Stimulated activated naive CD8-positive, alpha-beta T cell treated with anti-CD3 and anti-CD28 coated beads, Interleukin-15, amount 100 ng/mL, for 72 hours (primary cell): ENCODE measurements at regions not wholly inside any gene's neighbourhood (a gene's known extent, or its start where the extent isn't known, plus 50 kb on each side); places are given as distances from the start of the nearest gene placed in this dataset.

Experiments used
- ATAC-seq: fragments of 150-1000 bp; cut with Tn5 transposase; 2 replicates; pipeline ENCODE4 v1.10.0; 2021; ENCODE audit warnings: mild to moderate bottlenecking, moderate library complexity
- DNase-seq, 2 donors: peaks; one replicate each; pipeline ENCODE4 v3.0.0; 2021 to 2022
- H3K27ac Mint-ChIP-seq, 2 donors: one replicate each; pipeline ENCODE4 v1.8.0; 2022; ENCODE audit warnings: mild to moderate bottlenecking in 2 of 2, mixed read lengths in 2 of 2, moderate library complexity in 2 of 2
- H3K27me3 Mint-ChIP-seq: one replicate; pipeline ENCODE4 v1.8.0; 2022; ENCODE audit warnings: mixed read lengths
- H3K4me1 Mint-ChIP-seq: one replicate; pipeline ENCODE4 v1.8.0; 2022; ENCODE audit warnings: mild to moderate bottlenecking, mixed read lengths
- H3K4me3 Mint-ChIP-seq, 2 donors: one replicate each; pipeline ENCODE4 v1.8.0; 2022; ENCODE audit warnings: mild to moderate bottlenecking in 2 of 2, mixed read lengths in 2 of 2, moderate library complexity in 1 of 2
- H3K9me3 Mint-ChIP-seq, 2 donors: one replicate each; pipeline ENCODE4 v1.8.0; 2022; ENCODE audit warnings: mixed read lengths in 2 of 2

DNA sequence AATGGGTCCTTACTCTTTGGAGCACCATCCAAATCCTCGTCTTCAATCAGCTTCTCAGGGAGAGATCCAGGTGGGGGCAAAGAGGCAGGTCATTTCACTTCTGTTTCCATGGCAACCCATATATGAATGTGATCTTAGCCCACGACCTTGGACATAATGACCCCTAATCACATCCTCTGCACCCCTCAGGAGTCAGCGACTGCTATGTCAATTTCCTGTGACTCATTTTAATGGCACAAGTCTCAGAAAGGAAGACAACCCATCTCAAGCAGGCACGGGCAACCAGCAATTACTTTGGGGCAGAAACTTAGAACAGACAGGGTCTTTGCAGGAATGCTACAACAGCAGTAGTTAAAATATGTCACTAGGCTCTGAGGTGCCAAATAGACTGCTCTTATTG lies 591.2 kb downstream of the TLR4 start:
- ATAC-seq (no peak), DNase-seq (no peak)
- no peaks in the 10 kb centered on the region for H3K4me1 Mint-ChIP-seq
- H3K27me3 Mint-ChIP-seq, result no peaks in the 10 kb centered on the region
- H3K4me3 Mint-ChIP-seq, result no peak overlapping the region
- peaks cover 0 to 10% of the 10 kb centered on the region in 2 donors for H3K9me3 Mint-ChIP-seq
- no peak overlapping the region for H3K27ac Mint-ChIP-seq

DNA sequence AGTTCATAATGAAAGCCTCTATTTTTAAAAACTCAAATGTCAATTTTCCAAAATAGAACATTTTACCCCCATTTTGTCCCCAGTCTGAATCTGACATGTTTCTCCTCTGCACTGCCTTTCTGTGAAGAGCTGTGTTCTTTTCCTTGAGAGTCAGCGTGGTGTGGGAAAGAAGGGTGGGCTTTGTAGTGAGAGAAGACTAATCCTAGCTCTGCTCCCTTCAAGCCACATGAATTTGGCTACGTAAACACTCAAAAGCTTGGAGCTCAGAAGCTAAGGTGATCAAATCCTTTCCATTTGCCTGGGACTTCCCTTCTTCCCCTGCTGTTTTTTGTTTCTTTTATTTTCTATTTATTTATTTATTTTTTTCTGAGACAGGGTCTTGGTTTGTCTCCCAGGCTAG lies 598.5 kb downstream of the TLR4 start:
- peaks cover 0 to 12% of the 10 kb centered on the region in 2 donors for H3K9me3 Mint-ChIP-seq
- no peaks in the 10 kb centered on the region for H3K27me3 Mint-ChIP-seq
- H3K27ac Mint-ChIP-seq, result no peak overlapping the region
- no peak overlapping the region for H3K4me3 Mint-ChIP-seq
- no peaks in the 10 kb centered on the region for H3K4me1 Mint-ChIP-seq
- no peak for DNase-seq
- no peak for ATAC-seq

DNA sequence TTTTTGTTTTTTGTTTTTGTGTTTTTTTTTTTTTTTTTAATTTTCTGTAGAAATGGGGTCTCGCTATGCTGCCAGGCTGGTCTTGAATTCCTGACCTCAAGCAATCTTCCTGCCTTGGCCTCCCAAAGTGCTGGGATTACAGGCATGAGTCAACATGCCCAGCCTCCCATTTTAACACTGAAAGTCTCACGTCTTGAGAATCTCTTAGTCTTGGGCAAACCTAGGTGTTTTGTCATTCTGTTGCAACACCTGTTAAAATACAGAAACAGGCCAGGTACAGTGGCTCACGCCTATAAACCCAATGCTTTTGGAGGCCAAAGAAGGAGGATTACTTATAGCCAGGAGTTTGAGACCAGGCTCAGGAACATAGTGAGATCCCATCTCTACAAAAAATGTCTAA lies 599.0 kb downstream of the TLR4 start:
- Mint-ChIP-seq H3K27ac (no peak overlapping the region), H3K4me1 (no peaks in the 10 kb centered on the region), H3K4me3 (no peak overlapping the region), H3K9me3 (peaks cover 0 to 12% of the 10 kb centered on the region in 2 donors), H3K27me3 (no peaks in the 10 kb centered on the region)
- DNase-seq, result no peak
- ATAC-seq, result no peak

DNA sequence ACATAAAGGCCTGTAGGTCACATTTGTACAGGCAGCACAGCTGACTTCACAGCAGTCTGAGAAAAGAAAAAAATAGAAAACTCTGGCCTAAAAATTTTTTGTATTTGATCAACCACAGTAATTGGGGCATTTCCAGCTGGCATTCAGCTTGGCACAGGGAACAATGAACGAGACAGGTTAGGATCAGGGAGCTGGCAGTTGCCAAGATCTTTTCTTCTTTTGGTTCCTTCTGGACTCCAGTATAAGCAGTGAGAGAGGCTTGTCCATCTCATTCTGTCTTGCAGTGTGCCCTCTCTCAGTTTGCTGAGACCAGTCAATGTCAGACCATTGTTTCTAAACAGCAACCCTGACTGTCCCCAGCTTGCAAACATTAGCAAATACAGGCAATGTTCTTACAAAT lies 601.1 kb downstream of the TLR4 start:
- no peak overlapping the region for H3K4me3 Mint-ChIP-seq
- H3K9me3 Mint-ChIP-seq, result peaks cover 0 to 12% of the 10 kb centered on the region in 2 donors
- no peaks in the 10 kb centered on the region for H3K27me3 Mint-ChIP-seq
- H3K27ac Mint-ChIP-seq, result no peak overlapping the region
- ATAC-seq, result no peak
- H3K4me1 Mint-ChIP-seq, result no peaks in the 10 kb centered on the region
- DNase-seq, result no peak

DNA sequence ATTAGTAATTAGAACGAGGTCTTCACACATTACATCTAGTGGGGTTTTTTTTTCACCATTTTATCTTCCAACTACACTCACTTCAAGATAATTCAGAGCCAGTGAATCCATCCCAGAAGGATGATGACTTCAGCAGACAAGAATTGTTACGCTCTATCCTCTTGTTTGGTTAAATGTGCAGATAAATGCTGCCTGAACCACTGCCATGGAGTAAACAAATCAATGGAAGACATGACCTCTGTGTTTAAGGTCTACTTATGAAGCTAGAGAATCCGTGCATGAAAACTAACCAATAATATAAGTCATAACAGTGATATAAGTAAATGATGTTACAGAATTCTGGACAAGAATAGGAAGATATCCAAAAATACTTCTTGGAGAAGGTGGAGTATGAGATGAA lies 602.6 kb downstream of the TLR4 start:
- no peaks in the 10 kb centered on the region for H3K4me1 Mint-ChIP-seq
- DNase-seq (no peak), ATAC-seq (no peak)
- H3K9me3 Mint-ChIP-seq, result peaks cover 0 to 12% of the 10 kb centered on the region in 2 donors
- no peaks in the 10 kb centered on the region for H3K27me3 Mint-ChIP-seq
- no peak overlapping the region for H3K27ac Mint-ChIP-seq
- H3K4me3 Mint-ChIP-seq, result no peak overlapping the region

DNA sequence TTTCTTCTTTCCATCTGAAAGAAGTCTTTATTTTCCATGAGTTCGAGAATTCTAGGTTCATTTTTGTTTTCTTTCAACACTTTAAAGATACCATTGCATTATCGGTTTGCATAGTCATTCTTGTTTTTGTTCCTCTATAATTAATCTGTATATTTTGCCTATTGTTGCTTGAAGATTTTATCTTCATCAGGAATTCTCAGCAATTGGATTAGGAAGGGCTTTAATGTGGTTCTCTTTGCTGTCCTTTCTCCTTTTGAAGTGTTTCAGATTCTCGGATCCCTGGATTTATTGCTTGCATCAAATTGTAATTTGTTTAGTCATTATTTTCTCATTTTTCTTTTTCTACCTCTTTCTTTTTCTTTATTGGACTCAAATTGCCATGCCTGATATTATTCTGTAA lies 609.8 kb downstream of the TLR4 start:
- H3K4me1 Mint-ChIP-seq, result no peaks in the 10 kb centered on the region
- ATAC-seq, result no peak
- DNase-seq, result no peak
- H3K4me3 Mint-ChIP-seq, result no peak overlapping the region
- no peak overlapping the region for H3K27ac Mint-ChIP-seq
- no peaks in the 10 kb centered on the region for H3K27me3 Mint-ChIP-seq
- H3K9me3 Mint-ChIP-seq, result peaks cover 0 to 6% of the 10 kb centered on the region in 2 donors

DNA sequence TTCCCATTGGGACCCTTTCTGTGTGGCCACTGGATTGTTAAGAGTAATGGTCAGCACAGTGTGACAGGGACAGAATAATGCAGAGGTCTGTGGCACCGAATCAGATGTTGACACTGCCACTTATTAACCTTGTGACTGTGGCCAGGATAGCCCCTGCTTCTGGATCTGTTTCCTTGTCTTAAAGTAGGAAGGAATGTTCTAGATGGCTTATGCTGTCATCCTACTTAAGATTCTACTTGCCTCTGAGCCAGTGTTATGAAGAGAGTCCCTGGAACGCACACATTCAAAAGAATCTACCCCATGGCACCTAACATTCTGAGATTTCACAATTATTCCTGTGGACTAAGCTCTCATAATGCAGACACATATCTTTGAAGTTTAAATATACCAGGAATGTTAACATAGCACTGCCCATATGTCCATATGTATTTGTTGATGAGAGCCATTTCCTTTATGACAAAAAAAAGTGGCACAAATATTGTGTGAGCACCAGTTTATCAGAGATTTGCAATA lies 612.7 kb downstream of the TLR4 start:
- Mint-ChIP-seq H3K4me1 (no peaks in the 10 kb centered on the region), H3K4me3 (no peak overlapping the region), H3K27ac (no peak overlapping the region), H3K27me3 (no peaks in the 10 kb centered on the region), H3K9me3 (peaks cover 0 to 6% of the 10 kb centered on the region in 2 donors)
- DNase-seq, result no peak
- no peak for ATAC-seq

DNA sequence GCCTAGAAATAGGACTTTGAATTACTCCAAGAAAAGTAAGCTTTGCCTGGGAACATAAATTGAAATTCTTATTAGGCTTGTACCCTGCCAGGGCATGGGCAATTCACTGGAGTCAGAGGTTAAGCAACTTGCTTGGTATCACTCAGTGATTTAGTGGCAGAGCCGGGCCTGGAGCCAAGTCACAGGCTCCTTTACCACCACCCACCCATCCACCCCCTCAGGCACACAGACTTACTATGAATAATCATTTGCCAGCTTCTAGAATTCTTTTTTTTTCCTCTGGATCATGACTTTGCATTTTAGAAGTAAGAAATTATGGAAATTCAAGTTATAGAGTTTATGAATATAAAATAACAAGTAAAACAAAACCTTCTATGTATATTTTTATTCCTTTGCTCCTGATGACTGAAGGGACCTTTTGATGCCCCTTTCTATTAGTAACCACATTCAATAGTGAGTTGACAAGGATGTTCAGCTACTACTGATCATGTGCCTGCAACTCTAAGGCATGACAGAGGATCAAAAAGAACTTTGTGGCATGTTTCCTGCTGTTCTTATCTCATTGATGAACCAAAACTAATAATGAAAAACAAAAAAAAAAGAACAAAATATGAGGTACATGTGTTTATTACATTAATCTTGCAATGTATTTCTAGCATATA lies 614.7 kb downstream of the TLR4 start:
- no peak for DNase-seq
- H3K27ac Mint-ChIP-seq, result no peak overlapping the region
- no peaks in the 10 kb centered on the region for H3K27me3 Mint-ChIP-seq
- no peak for ATAC-seq
- H3K9me3 Mint-ChIP-seq, result peaks cover 0 to 6% of the 10 kb centered on the region in 2 donors
- no peak overlapping the region for H3K4me3 Mint-ChIP-seq
- no peaks in the 10 kb centered on the region for H3K4me1 Mint-ChIP-seq

DNA sequence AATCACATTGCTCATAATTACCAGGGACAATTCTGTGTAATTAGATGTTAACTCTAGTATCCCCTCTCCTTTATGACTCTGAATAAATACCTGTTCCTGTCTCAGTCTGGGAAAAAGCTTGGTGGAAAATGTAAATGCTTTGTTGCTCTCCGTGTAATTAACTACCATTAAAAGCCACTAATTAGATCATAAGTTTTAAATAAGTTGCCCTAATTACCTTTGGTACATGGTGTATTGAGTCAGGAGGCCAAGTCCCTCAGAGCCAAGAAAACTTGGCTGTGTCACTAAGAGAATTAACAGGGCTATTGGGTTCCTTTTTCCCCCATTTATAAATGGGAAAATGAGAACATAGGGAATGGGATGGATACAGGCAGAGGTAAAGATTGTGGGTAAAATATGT lies 617.6 kb downstream of the TLR4 start:
- H3K27ac Mint-ChIP-seq, result no peak overlapping the region

DNA sequence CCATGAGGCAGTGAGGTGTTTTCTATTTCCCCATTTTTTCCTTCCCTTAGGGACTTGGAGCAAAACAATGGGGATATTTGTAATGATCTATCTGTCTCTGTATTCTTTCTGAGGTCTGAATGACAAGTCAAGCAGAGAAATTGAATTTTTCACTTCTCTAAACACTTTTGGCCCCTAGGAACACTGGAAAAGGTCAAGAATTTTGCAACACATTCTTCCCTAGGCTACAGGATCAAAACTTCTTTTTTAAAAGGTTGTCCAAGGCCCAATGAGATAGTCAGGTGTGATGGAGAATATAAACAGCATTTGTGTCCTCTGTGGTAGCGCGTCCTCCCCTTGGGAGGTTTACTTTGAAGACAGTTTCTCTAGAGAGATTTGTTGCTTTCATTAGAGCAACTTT lies 620.5 kb downstream of the TLR4 start:
- H3K27me3 Mint-ChIP-seq, result no peaks in the 10 kb centered on the region
- DNase-seq (no peak), ATAC-seq (no peak)
- peaks cover 0 to 3% of the 10 kb centered on the region in 2 donors for H3K9me3 Mint-ChIP-seq
- no peak overlapping the region for H3K27ac Mint-ChIP-seq
- no peak overlapping the region for H3K4me3 Mint-ChIP-seq
- no peaks in the 10 kb centered on the region for H3K4me1 Mint-ChIP-seq

More for the DNA sequence above, 617.6 kb downstream of the TLR4 start:
- ATAC-seq (no peak), DNase-seq (no peak)
- peaks cover 0 to 9% of the 10 kb centered on the region in 2 donors for H3K9me3 Mint-ChIP-seq
- H3K4me1 Mint-ChIP-seq, result no peaks in the 10 kb centered on the region
- H3K4me3 Mint-ChIP-seq, result no peak overlapping the region
- H3K27me3 Mint-ChIP-seq, result no peaks in the 10 kb centered on the region

DNA sequence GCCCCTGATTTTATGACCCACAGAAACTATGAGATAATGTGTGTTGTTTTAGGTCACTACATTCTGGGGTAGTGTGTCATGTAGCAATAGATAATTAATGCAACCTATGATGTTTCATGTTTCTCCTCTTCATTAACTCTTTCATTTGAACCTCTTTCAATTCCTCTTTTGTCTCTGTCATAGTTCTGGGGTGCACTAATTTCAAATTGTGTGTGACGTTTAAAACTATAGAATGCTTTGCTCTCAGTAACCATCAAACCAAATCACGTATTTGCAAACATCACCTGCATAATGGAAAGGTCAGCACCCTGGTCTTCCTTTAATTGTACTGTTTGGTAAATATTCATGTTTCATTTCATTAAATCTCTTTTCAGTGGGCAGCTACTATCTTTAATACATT lies 621.6 kb downstream of the TLR4 start:
- H3K4me3 Mint-ChIP-seq, result no peak overlapping the region

DNA sequence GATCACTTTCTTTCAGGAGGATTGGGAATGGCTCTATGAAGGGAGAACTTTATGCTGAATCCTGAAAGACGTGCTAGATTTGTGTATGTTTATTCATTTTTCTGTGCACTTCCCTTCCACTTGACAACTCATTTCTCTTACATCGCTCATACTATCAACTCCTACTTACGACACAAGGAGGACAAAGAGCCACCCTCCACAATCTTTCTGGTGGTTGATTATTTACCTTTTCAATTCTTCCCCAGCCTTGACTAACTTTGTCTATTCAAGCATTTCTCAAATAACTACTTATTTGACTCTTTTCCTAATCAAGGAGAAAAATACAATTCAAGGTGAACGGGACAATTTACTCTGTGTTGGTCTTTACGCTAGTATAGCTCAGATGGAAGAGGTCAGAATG lies 622.1 kb downstream of the TLR4 start:
- DNase-seq, result no peak
- Mint-ChIP-seq H3K4me3 (no peak overlapping the region), H3K27ac (no peak overlapping the region), H3K27me3 (no peaks in the 10 kb centered on the region), H3K4me1 (no peaks in the 10 kb centered on the region), H3K9me3 (peaks cover 0 to 8% of the 10 kb centered on the region in 2 donors)
- no peak for ATAC-seq

More for the DNA sequence above, 621.6 kb downstream of the TLR4 start:
- DNase-seq (no peak), ATAC-seq (no peak)
- Mint-ChIP-seq H3K9me3 (peaks cover 0 to 8% of the 10 kb centered on the region in 2 donors), H3K27ac (no peak overlapping the region), H3K4me1 (no peaks in the 10 kb centered on the region), H3K27me3 (no peaks in the 10 kb centered on the region)

DNA sequence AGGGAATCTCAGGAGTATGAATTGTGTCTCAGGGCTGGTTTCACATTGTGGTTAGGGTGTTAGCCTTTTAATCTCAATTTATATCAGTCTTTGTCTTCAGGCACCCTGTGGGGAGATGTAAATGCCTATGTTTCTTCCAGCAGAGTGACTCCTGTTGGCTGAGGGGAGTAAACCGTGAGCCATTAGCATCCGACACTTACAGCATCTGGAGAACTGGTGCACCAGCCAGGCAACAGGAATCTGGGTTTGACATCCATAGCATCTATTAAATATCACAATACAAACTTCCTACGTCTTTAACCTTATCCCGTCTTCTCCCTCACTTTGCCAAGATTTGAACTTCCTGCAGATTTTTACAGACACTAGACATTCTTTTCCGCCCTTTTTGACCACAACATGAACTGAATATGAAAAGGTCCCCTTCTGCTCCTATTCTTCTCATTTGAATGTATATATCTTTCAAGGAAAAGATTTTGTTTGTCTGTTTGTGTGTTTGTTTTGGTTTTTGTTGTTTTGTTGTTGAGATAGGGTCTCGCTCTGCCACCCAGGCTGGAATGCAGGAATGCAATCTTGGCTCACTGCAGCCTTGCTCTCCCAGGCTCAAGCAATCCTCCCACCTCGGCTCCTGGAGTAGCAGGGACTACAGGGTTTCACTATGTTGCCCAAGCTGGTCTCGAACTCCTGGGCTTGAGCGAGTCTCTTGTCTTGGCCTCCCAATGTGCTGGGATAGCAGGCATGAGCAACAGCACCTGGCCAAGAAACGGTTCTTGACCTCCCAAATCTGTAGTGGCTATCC lies 626.2 kb downstream of the TLR4 start:
- no peaks in the 10 kb centered on the region for H3K27me3 Mint-ChIP-seq
- no peak overlapping the region for H3K4me3 Mint-ChIP-seq
- H3K4me1 Mint-ChIP-seq, result no peaks in the 10 kb centered on the region
- no peak for DNase-seq
- peaks cover 0 to 14% of the 10 kb centered on the region in 2 donors for H3K9me3 Mint-ChIP-seq
- no peak for ATAC-seq
- no peak overlapping the region for H3K27ac Mint-ChIP-seq

DNA sequence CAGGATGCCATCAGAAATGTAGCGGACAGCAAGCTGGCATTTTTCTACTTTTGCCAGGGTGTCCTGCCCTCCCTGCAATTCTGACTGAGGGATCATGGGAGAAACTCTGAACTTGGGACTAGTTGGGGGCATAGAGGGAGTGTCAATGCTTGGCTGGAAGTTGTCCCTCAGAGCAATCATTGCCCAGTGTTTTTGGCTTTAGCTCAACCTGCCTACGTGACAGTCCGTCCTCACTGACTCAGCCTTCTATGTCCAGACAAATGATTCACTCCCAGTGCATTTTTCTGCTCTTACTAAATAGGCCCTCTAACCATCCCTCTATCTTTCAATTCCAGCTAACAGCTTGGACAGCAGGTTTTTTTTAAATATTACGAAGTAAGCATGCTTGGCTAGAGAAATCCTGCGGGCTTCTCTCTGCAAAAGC lies 627.4 kb downstream of the TLR4 start:
- no peak for DNase-seq
- no peak overlapping the region for H3K27ac Mint-ChIP-seq
- no peaks in the 10 kb centered on the region for H3K27me3 Mint-ChIP-seq
- no peak overlapping the region for H3K4me3 Mint-ChIP-seq
- no peaks in the 10 kb centered on the region for H3K4me1 Mint-ChIP-seq
- ATAC-seq, result no peak
- H3K9me3 Mint-ChIP-seq, result peaks cover 0 to 11% of the 10 kb centered on the region in 2 donors

DNA sequence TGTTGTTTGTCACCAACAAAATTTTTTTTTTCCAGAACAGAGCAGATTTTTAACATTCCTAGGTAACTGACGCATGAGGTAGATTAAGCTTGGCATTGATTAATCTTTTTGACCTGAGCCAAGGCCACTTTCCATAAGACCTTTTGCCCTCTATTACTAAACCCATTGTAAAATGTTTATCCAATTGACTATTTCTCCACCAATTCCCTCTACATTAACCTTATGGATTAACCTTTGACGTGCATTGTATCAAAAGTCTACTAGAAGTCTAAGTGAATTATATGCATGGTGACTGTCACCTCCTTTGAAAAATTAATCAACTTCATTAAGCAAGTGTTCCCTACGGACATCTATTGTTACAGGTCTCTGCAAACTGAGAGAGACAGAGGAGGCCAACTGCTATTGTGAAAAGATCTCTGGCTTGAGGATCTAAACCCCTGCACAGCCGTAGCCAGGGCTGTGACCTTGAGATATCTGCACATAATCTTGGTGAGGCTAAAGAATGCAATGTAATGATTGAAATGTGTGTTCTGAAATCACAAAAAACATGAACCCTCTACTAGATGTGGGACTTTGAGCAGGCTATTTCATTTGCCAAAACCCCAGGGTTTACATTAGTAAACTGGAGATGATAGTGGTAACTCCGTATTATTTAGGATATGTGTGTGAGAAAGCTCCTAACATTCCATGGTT lies 632.2 kb downstream of the TLR4 start:
- no peak for DNase-seq
- no peaks in the 10 kb centered on the region for H3K27me3 Mint-ChIP-seq
- H3K4me1 Mint-ChIP-seq, result no peaks in the 10 kb centered on the region
- no peak overlapping the region for H3K4me3 Mint-ChIP-seq
- no peak for ATAC-seq
- peaks cover 0 to 6% of the 10 kb centered on the region in 2 donors for H3K9me3 Mint-ChIP-seq
- H3K27ac Mint-ChIP-seq, result no peak overlapping the region

DNA sequence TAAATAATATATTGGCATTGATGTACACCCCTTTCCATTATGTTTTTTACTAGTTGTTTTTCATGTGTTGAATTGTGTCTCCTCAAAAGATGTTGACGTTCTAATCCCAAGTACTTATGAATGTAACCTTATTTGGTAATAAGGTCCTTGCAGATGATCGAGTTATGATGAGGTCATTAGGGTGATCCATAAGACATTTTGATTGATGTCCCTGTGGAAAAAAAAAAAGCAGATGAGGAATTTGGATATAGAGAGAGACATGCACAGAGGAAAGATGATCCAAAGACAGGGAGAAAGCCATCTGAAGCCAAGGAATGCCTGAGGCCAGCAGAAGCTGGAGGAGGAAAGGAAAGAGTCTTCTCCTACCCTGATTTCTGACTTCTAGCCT lies 632.7 kb downstream of the TLR4 start:
- Mint-ChIP-seq H3K4me3 (no peak overlapping the region), H3K27me3 (no peaks in the 10 kb centered on the region), H3K27ac (no peak overlapping the region), H3K4me1 (no peaks in the 10 kb centered on the region), H3K9me3 (peaks cover 0 to 6% of the 10 kb centered on the region in 2 donors)
- no peak for ATAC-seq
- DNase-seq, result no peak
